ENCODE measurements at regions not wholly inside any gene's neighbourhood (a gene's known extent, or its start where the extent isn't known, plus 50 kb on each side); places are given as distances from the start of the nearest gene placed in this dataset.

DNA sequence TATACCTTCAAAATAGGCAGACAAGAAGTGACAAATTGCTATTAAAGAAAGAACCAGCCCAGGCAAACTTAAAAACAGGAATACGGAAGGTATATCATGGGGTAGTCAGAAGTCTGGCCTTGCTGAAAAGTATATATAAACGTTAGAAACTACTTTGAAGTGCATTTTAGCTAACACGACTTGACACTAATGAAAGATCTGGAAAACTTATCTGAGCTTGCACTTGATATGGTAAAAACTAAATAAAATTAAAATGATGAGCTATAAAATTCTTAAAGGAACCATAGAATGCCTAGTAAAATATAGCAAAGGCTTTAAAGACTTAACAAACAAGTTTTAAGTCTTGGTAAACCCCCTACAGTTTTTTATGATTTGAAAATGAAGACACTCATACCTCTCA, 795.3 kb upstream of the PCDH20 start:
- no peak for DNase-seq (ENCODE audit: extremely low spot score)
- ChIA-PET POLR2A (no interaction called here), CTCF (no interaction called here)
- no peak for TF ChIP-seq HDGF (IDR thresholded peaks at IDR 0.05; ENCODE audit: borderline replicate concordance)
- TF ChIP-seq ARNT (IDR thresholded peaks at IDR 0.05): no peak

DNA sequence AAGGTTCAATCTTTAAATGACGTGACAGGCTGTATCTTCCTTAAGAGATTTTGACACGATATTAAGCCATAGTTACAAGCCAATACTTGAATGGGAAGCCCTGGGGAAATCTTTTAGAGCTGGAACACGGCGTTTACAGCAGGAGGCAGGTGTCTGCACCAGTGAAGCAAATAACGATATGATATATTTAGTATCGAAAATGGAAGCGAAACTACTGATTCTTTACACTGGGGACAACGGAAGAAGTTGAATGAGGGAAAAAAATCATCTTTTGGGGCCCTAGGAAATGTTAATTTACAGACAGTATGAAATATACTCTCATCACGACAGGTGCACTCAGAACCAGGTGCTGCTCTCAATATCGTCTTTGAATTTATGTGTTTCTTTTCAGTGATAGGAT, 793.9 kb upstream of the PCDH20 start:
- TF ChIP-seq ARNT (IDR thresholded peaks at IDR 0.05): no peak
- no peak for TF ChIP-seq FOXA1 (IDR thresholded peaks at IDR 0.05)
- TF ChIP-seq CTBP1 (IDR thresholded peaks at IDR 0.05; ENCODE audit: borderline replicate concordance): no peak
- TF ChIP-seq SP1 (IDR thresholded peaks at IDR 0.05): no peak
- TF ChIP-seq NFRKB (IDR thresholded peaks at IDR 0.05): no peak
- no peak for TF ChIP-seq FOXM1 (IDR thresholded peaks at IDR 0.05; ENCODE audit: borderline replicate concordance)
- TF ChIP-seq ELF4 (IDR thresholded peaks at IDR 0.05): no peak
- no peak for TF ChIP-seq BHLHE40 (IDR thresholded peaks at IDR 0.05; ENCODE audit: borderline replicate concordance)
- TF ChIP-seq, protein P1, sequence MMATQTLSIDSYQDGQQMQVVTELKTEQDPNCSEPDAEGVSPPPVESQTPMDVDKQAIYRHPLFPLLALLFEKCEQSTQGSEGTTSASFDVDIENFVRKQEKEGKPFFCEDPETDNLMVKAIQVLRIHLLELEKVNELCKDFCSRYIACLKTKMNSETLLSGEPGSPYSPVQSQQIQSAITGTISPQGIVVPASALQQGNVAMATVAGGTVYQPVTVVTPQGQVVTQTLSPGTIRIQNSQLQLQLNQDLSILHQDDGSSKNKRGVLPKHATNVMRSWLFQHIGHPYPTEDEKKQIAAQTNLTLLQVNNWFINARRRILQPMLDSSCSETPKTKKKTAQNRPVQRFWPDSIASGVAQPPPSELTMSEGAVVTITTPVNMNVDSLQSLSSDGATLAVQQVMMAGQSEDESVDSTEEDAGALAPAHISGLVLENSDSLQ (IDR thresholded peaks at IDR 0.05): no peak
- no peak for TF ChIP-seq LEF1 (IDR thresholded peaks at IDR 0.05; ENCODE audit: borderline replicate concordance)
- TF ChIP-seq FOXK2 (IDR thresholded peaks at IDR 0.05): no peak
- POLR2A ChIA-PET: no interaction called here
- no peak for DNase-seq (ENCODE audit: extremely low spot score)
- CTCF ChIA-PET: interaction anchor here (1.6 kb wide), 1 partner anchor 42 kb away, joined by 3 read pairs; no protein-coding TSS in a partner anchor

DNA sequence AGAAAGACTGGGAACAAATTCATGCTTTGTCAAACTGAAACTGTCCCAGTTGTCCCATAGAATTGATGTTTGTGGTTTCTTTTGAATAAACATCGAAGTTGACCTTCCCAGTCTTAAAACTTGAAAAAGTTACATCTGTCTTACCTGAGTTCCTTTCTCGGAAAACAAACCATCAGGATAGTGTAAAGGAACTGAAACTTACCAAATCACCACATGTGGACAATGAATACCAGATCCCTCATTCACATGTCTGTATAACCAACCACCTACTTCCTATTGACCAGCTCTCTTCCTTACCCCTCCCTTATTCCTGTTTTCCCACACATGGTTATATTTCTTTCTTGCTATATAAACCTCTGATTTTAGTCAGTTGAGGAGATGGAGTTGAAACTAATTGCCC, 791.7 kb upstream of the PCDH20 start:
- DNase-seq (ENCODE audit: extremely low spot score): no peak

DNA sequence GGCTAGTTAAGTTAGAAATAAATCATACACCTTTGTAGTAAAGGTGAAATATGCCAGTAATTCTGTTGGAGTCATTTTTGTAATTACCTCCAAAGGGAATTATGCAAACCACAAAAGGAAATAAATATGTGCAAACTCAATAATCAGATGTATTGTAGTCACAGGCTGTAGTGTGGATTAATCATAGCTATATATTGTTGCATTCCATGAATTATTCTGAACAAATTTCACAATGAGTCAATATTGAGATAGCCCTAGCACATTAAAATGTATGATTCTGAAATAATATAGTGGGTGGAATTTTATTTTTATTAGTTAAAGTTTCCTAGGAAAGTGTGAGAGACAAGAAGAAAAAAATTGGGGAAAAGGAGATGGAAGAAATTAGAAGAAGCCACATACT, 790.5 kb upstream of the PCDH20 start:
- TF ChIP-seq ELF4 (IDR thresholded peaks at IDR 0.05) (no peak), FOXM1 (IDR thresholded peaks at IDR 0.05; ENCODE audit: borderline replicate concordance) (no peak), SUZ12 (IDR thresholded peaks at IDR 0.05) (no peak), TARDBP (IDR thresholded peaks at IDR 0.05) (no peak), FOXK2 (IDR thresholded peaks at IDR 0.05) (no peak), CTBP1 (IDR thresholded peaks at IDR 0.05; ENCODE audit: borderline replicate concordance) (no peak), FOXA1 (IDR thresholded peaks at IDR 0.05) (no peak), L3MBTL2 (conservative IDR thresholded peaks at IDR 0.05) (no peak)
- CTCF ChIA-PET: no interaction called here
- POLR2A ChIA-PET: no interaction called here
- no peak for DNase-seq (ENCODE audit: extremely low spot score)

More for the DNA sequence above, 791.7 kb upstream of the PCDH20 start:
- CTCF ChIA-PET: no interaction called here
- TF ChIP-seq NFRKB (IDR thresholded peaks at IDR 0.05) (no peak), ARNT (IDR thresholded peaks at IDR 0.05) (no peak), HDGF (IDR thresholded peaks at IDR 0.05; ENCODE audit: borderline replicate concordance) (no peak), FOXK2 (IDR thresholded peaks at IDR 0.05) (no peak), CTBP1 (IDR thresholded peaks at IDR 0.05; ENCODE audit: borderline replicate concordance) (no peak), FOXM1 (IDR thresholded peaks at IDR 0.05; ENCODE audit: borderline replicate concordance) (no peak), LEF1 (IDR thresholded peaks at IDR 0.05; ENCODE audit: borderline replicate concordance) (no peak), SP1 (IDR thresholded peaks at IDR 0.05) (no peak), SUZ12 (IDR thresholded peaks at IDR 0.05) (no peak)
- TF ChIP-seq, protein P1 (IDR thresholded peaks at IDR 0.05): no peak
- POLR2A ChIA-PET: no interaction called here

DNA sequence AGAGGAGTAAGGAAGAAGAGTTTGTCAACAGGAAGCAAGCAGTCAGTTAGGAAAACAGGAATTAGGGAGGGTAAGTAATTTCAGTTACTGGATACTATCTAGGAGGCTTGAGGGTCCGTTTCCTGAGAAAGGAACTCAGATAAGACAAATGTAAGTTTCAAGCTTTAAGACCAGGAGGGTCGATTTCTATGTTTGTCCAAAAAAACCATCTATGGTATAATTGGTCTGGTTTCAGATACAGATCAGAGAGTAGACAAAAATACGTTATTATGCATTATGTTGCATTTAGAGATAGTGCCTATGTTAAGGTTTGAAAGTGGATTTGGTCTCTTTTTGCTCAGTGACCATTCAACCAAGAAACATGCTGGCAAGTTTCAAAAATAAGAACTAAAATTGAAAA, 789.6 kb upstream of the PCDH20 start:
- TF ChIP-seq BHLHE40 (IDR thresholded peaks at IDR 0.05; ENCODE audit: borderline replicate concordance): no peak
- TF ChIP-seq, protein P1 (IDR thresholded peaks at IDR 0.05): no peak
- no peak for TF ChIP-seq ZNF384 (IDR thresholded peaks at IDR 0.05)
- TF ChIP-seq HDGF (IDR thresholded peaks at IDR 0.05; ENCODE audit: borderline replicate concordance): no peak
- no peak for TF ChIP-seq SUZ12 (IDR thresholded peaks at IDR 0.05)
- no peak for TF ChIP-seq L3MBTL2 (conservative IDR thresholded peaks at IDR 0.05)
- no peak for TF ChIP-seq FOXK2 (IDR thresholded peaks at IDR 0.05)
- no peak for TF ChIP-seq NFRKB (IDR thresholded peaks at IDR 0.05)
- DNase-seq (ENCODE audit: extremely low spot score): no peak
- POLR2A ChIA-PET: no interaction called here
- CTCF ChIA-PET: no interaction called here

DNA sequence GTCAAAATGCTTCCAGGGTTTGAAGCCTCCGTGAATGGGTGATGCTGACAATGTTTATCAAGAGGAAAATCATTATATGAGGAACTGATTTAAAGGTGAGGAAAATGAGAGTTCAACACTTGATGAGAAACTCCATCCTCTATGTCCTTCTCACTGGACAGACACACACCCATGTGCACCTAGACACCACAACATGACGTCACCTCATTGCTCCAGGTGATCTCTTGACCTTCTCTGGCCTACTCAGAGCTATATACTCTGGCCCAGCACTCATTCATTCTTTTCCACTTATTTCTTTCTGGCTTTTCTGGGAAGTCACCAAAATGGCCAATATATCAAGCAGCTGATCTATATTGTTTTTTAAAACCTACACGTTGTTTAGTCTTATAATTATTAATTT, 778.7 kb upstream of the PCDH20 start:
- ChIA-PET POLR2A (no interaction called here), CTCF (no interaction called here)
- TF ChIP-seq HDGF (IDR thresholded peaks at IDR 0.05; ENCODE audit: borderline replicate concordance) (no peak), FOXK2 (IDR thresholded peaks at IDR 0.05) (no peak), SUZ12 (IDR thresholded peaks at IDR 0.05) (no peak), FOXA1 (IDR thresholded peaks at IDR 0.05) (no peak), NFRKB (IDR thresholded peaks at IDR 0.05) (no peak), L3MBTL2 (conservative IDR thresholded peaks at IDR 0.05) (no peak), LEF1 (IDR thresholded peaks at IDR 0.05; ENCODE audit: borderline replicate concordance) (no peak), BHLHE40 (IDR thresholded peaks at IDR 0.05; ENCODE audit: borderline replicate concordance) (no peak), CTBP1 (IDR thresholded peaks at IDR 0.05; ENCODE audit: borderline replicate concordance) (no peak), ARNT (IDR thresholded peaks at IDR 0.05) (no peak), ZNF384 (IDR thresholded peaks at IDR 0.05) (no peak), FOXM1 (IDR thresholded peaks at IDR 0.05; ENCODE audit: borderline replicate concordance) (no peak), ELF4 (IDR thresholded peaks at IDR 0.05) (no peak), TARDBP (IDR thresholded peaks at IDR 0.05) (no peak)
- TF ChIP-seq, protein P1 (IDR thresholded peaks at IDR 0.05): no peak
- DNase-seq (ENCODE audit: extremely low spot score): no peak

All from HEK293T (cell line).